ENCODE measurements at regions not wholly inside any gene's neighbourhood (a gene's known extent, or its start where the extent isn't known, plus 50 kb on each side); places are given as distances from the start of the nearest gene placed in this dataset.

GRCh38 chr1:87786861-87787545 is 458.3 kb downstream of the LMO4 start (continued):
- no peak for TF ChIP-seq TSHZ2 (CRISPR knock-in tag; IDR thresholded peaks at IDR 0.05)

DNA sequence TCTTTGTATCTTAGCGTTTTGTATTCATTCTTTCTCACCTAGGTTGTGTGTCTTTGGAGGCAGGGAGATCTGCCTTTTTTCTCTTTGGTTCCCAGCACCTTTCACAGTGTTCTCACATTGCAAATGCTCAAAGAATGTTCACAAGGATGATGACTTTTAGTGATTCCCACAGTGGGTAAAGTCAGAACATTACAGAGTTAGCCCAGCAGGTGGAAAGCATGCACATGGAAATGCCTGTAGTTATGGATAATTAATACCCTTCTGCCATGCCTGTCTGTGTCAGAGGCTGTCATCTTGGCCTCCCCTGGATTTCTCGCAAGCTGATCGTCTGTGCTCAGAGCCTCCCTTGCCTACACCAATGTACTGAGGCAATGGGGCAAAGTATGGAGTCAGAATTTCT is 458.9 kb downstream of the LMO4 start:
- TF ChIP-seq ISL1 (CRISPR knock-in tag; IDR thresholded peaks at IDR 0.05), result no peak
- TF ChIP-seq ESRRG (CRISPR knock-in tag; IDR thresholded peaks at IDR 0.05), result no peak
- TF ChIP-seq POU6F1 (CRISPR knock-in tag; IDR thresholded peaks at IDR 0.05; ENCODE audit: borderline replicate concordance, low read depth), result no peak
- TF ChIP-seq TSHZ2 (CRISPR knock-in tag; IDR thresholded peaks at IDR 0.05), result no peak
- no peak for TF ChIP-seq ZNF565 (CRISPR knock-in tag; conservative IDR thresholded peaks at IDR 0.05; ENCODE audit: low read depth)
- TF ChIP-seq TCF4 (CRISPR knock-in tag; IDR thresholded peaks at IDR 0.05; ENCODE audit: borderline replicate concordance), result no peak
- TF ChIP-seq ZFP3 (CRISPR knock-in tag; IDR thresholded peaks at IDR 0.05), result no peak
- no peak for TF ChIP-seq ZFP30 (CRISPR knock-in tag; IDR thresholded peaks at IDR 0.05)
- no peak for TF ChIP-seq PPARA (CRISPR knock-in tag; IDR thresholded peaks at IDR 0.05; ENCODE audit: borderline replicate concordance)
- no peak for TF ChIP-seq CREB5 (CRISPR knock-in tag; IDR thresholded peaks at IDR 0.05; ENCODE audit: low read depth)
- peak; percentile 94 for ATAC-seq

DNA sequence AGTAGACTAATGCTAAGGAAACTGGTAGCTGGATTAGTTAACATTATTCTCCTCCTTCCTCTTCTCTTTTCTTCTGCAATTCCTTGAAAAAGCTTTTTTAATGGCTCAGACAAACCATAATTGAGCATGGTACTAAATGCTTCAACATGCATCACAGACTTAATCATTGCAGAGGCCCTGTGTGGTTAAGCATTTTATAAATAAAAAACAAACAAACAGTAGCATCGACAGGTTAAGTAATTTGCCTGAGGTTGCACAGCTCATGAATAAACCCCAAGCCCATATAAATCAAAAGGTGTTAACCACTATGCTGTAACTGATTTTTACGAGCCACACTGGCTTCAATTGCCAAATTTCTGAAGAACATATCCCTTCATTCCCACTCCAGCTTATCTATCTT is 462.1 kb downstream of the LMO4 start:
- no peak for ATAC-seq
- TF ChIP-seq ESRRG (CRISPR knock-in tag; IDR thresholded peaks at IDR 0.05) (no peak), ZC3H10 (CRISPR knock-in tag; IDR thresholded peaks at IDR 0.05) (no peak), ISL1 (CRISPR knock-in tag; IDR thresholded peaks at IDR 0.05) (no peak), TCF4 (CRISPR knock-in tag; IDR thresholded peaks at IDR 0.05; ENCODE audit: borderline replicate concordance) (no peak), BACH2 (CRISPR knock-in tag; IDR thresholded peaks at IDR 0.05; ENCODE audit: borderline replicate concordance) (no peak), TOX (CRISPR knock-in tag; IDR thresholded peaks at IDR 0.05; ENCODE audit: borderline replicate concordance) (no peak), ZNF8 (CRISPR knock-in tag; IDR thresholded peaks at IDR 0.05) (no peak), CREB5 (CRISPR knock-in tag; IDR thresholded peaks at IDR 0.05; ENCODE audit: low read depth) (no peak), ARNTL (CRISPR knock-in tag; IDR thresholded peaks at IDR 0.05; ENCODE audit: borderline replicate concordance, low read depth) (no peak), GLIS3 (CRISPR knock-in tag; IDR thresholded peaks at IDR 0.05) (no peak), POU6F1 (CRISPR knock-in tag; IDR thresholded peaks at IDR 0.05; ENCODE audit: borderline replicate concordance, low read depth) (no peak), PPARA (CRISPR knock-in tag; IDR thresholded peaks at IDR 0.05; ENCODE audit: borderline replicate concordance) (no peak), TSHZ2 (CRISPR knock-in tag; IDR thresholded peaks at IDR 0.05) (no peak), ZFP30 (CRISPR knock-in tag; IDR thresholded peaks at IDR 0.05) (no peak)
- TF ChIP-seq, protein P1, sequence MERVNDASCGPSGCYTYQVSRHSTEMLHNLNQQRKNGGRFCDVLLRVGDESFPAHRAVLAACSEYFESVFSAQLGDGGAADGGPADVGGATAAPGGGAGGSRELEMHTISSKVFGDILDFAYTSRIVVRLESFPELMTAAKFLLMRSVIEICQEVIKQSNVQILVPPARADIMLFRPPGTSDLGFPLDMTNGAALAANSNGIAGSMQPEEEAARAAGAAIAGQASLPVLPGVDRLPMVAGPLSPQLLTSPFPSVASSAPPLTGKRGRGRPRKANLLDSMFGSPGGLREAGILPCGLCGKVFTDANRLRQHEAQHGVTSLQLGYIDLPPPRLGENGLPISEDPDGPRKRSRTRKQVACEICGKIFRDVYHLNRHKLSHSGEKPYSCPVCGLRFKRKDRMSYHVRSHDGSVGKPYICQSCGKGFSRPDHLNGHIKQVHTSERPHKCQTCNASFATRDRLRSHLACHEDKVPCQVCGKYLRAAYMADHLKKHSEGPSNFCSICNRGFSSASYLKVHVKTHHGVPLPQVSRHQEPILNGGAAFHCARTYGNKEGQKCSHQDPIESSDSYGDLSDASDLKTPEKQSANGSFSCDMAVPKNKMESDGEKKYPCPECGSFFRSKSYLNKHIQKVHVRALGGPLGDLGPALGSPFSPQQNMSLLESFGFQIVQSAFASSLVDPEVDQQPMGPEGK (CRISPR knock-in tag; IDR thresholded peaks at IDR 0.05; ENCODE audit: borderline replicate concordance), result no peak
